ENCODE measurements at regions not wholly inside any gene's neighbourhood (a gene's known extent, or its start where the extent isn't known, plus 50 kb on each side); places are given as distances from the start of the nearest gene placed in this dataset.

GRCh38 chr12:4135919-4136605 lies 137.5 kb upstream of the CCND2 start:
- Mint-ChIP-seq H3K36me3 (peaks cover 10% of the 10 kb centered on the region), H3K4me1 (peaks cover 47% of the 10 kb centered on the region), H3K4me3 (no peak overlapping the region), H3K27ac (peak overlapping the region; percentile 69), H3K9me3 (ENCODE audit: low read depth) (no peaks in the 10 kb centered on the region), H3K27me3 (no peaks in the 10 kb centered on the region)
- ATAC-seq = peak; percentile 69
- CTCF ChIA-PET = interaction anchor here (0.6 to 1.2 kb wide), 2 partner anchors 20 to 29 kb away, joined by 3 to 4 read pairs; no protein-coding TSS in a partner anchor
- DNase-seq = peak; percentile 63

- DNase-seq (peak; percentile 36), ATAC-seq (no peak)
- Mint-ChIP-seq H3K27me3 (peaks cover 3% of the 10 kb centered on the region), H3K27ac (no peak overlapping the region), H3K36me3 (peaks cover 10% of the 10 kb centered on the region), H3K4me1 (peaks cover 34% of the 10 kb centered on the region), H3K9me3 (ENCODE audit: low read depth) (no peaks in the 10 kb centered on the region), H3K4me3 (no peak overlapping the region)
- CTCF ChIA-PET = interaction anchor here (0.8 to 2.0 kb wide), 5 partner anchors 8 to 38 kb away, joined by 3 to 6 read pairs (median 4); no protein-coding TSS in a partner anchor
These were observed 138.9 kb upstream of the CCND2 start for GRCh38 chr12:4134448-4135263.

- peak; percentile 29 for DNase-seq
- Mint-ChIP-seq H3K9me3 (ENCODE audit: low read depth) (no peaks in the 10 kb centered on the region), H3K4me1 (peaks cover 26% of the 10 kb centered on the region), H3K4me3 (no peak overlapping the region), H3K27me3 (peaks cover 3% of the 10 kb centered on the region), H3K36me3 (peaks cover 3% of the 10 kb centered on the region), H3K27ac (no peak overlapping the region)
- ATAC-seq = no peak
- CTCF ChIA-PET = interaction anchor here (0.8 to 2.0 kb wide), 6 partner anchors 9 to 39 kb away, joined by 3 to 6 read pairs (median 4); no protein-coding TSS in a partner anchor
These were observed 139.7 kb upstream of the CCND2 start for GRCh38 chr12:4133636-4134447.

- Mint-ChIP-seq H3K36me3 (peaks cover 3% of the 10 kb centered on the region), H3K27me3 (peaks cover 3% of the 10 kb centered on the region), H3K27ac (no peak overlapping the region), H3K4me1 (peaks cover 24% of the 10 kb centered on the region), H3K4me3 (no peak overlapping the region), H3K9me3 (ENCODE audit: low read depth) (no peaks in the 10 kb centered on the region)
- peak; percentile 16 for DNase-seq
- CTCF ChIA-PET = interaction anchor here (1.3 to 2.0 kb wide), 4 partner anchors 11 to 26 kb away, joined by 4 to 6 read pairs (median 4); no protein-coding TSS in a partner anchor
- ATAC-seq = no peak
These were observed 140.5 kb upstream of the CCND2 start for GRCh38 chr12:4133029-4133428.

GRCh38 chr12:4121506-4122020 lies 152.0 kb upstream of the CCND2 start:
- CTCF ChIA-PET = interaction anchor here (1.2 kb wide), 1 partner anchor 155 kb away, joined by 3 read pairs; no protein-coding TSS in a partner anchor
- Mint-ChIP-seq H3K27me3 (peaks cover 7% of the 10 kb centered on the region), H3K4me1 (peaks cover 45% of the 10 kb centered on the region), H3K9me3 (ENCODE audit: low read depth) (no peaks in the 10 kb centered on the region), H3K36me3 (no peaks in the 10 kb centered on the region), H3K27ac (no peak overlapping the region), H3K4me3 (no peak overlapping the region)
- ATAC-seq (no peak), DNase-seq (peak; percentile 22)

GRCh38 chr12:4120316-4120917 lies 153.1 kb upstream of the CCND2 start:
- H3K9me3 Mint-ChIP-seq (ENCODE audit: low read depth) = no peaks in the 10 kb centered on the region
- peak overlapping the region; percentile 44 for H3K27ac Mint-ChIP-seq
- CTCF ChIA-PET = interaction anchor here (1.0 to 8.7 kb wide), 5 partner anchors 9 to 235 kb away, joined by 3 to 67 read pairs (median 4); no protein-coding TSS in a partner anchor

GRCh38 chr12:4119157-4119761 lies 154.3 kb upstream of the CCND2 start:
- ATAC-seq (peak; percentile 48), DNase-seq (peak; percentile 65)
- peak overlapping the region; percentile 89 for H3K27ac Mint-ChIP-seq
- peaks cover 2% of the 10 kb centered on the region for H3K27me3 Mint-ChIP-seq
- H3K9me3 Mint-ChIP-seq (ENCODE audit: low read depth) = no peaks in the 10 kb centered on the region
- peaks cover 61% of the 10 kb centered on the region for H3K4me1 Mint-ChIP-seq
- H3K36me3 Mint-ChIP-seq = no peaks in the 10 kb centered on the region
- CTCF ChIA-PET = interaction anchor here (1.0 to 8.7 kb wide), 5 partner anchors 10 to 157 kb away, joined by 3 to 67 read pairs (median 6); no protein-coding TSS in a partner anchor
- peak overlapping the region; percentile 59 for H3K4me3 Mint-ChIP-seq

More at GRCh38 chr12:4120316-4120917, 153.1 kb upstream of the CCND2 start:
- H3K36me3 Mint-ChIP-seq = no peaks in the 10 kb centered on the region
- no peak for ATAC-seq
- DNase-seq = peak; percentile 35
- peaks cover 4% of the 10 kb centered on the region for H3K27me3 Mint-ChIP-seq
- peaks cover 53% of the 10 kb centered on the region for H3K4me1 Mint-ChIP-seq
- H3K4me3 Mint-ChIP-seq = no peak overlapping the region

GRCh38 chr12:4118601-4119156 lies 154.9 kb upstream of the CCND2 start:
- Mint-ChIP-seq H3K9me3 (ENCODE audit: low read depth) (no peaks in the 10 kb centered on the region), H3K27ac (peak overlapping the region; percentile 89), H3K4me3 (peak overlapping the region; percentile 59), H3K36me3 (no peaks in the 10 kb centered on the region), H3K4me1 (peaks cover 64% of the 10 kb centered on the region), H3K27me3 (no peaks in the 10 kb centered on the region)
- ATAC-seq (peak; percentile 37), DNase-seq (no peak)
- CTCF ChIA-PET = interaction anchor here (0.8 to 8.7 kb wide), 8 partner anchors 11 to 157 kb away, joined by 3 to 67 read pairs (median 9); no protein-coding TSS in a partner anchor

GRCh38 chr12:4118017-4118510 lies 155.5 kb upstream of the CCND2 start:
- no peaks in the 10 kb centered on the region for H3K36me3 Mint-ChIP-seq
- DNase-seq (peak; percentile 47), ATAC-seq (peak; percentile 30)
- H3K4me3 Mint-ChIP-seq = peak overlapping the region; percentile 59
- H3K27me3 Mint-ChIP-seq = no peaks in the 10 kb centered on the region
- peak overlapping the region; percentile 89 for H3K27ac Mint-ChIP-seq
- H3K9me3 Mint-ChIP-seq (ENCODE audit: low read depth) = no peaks in the 10 kb centered on the region
- peaks cover 70% of the 10 kb centered on the region for H3K4me1 Mint-ChIP-seq
- CTCF ChIA-PET = interaction anchor here (0.8 to 8.7 kb wide), 10 partner anchors 11 to 234 kb away, joined by 3 to 67 read pairs (median 6); no protein-coding TSS in a partner anchor

GRCh38 chr12:4117386-4118016 lies 156.1 kb upstream of the CCND2 start:
- Mint-ChIP-seq H3K27me3 (no peaks in the 10 kb centered on the region), H3K27ac (peak overlapping the region; percentile 89), H3K4me1 (peaks cover 75% of the 10 kb centered on the region), H3K4me3 (peak overlapping the region; percentile 59), H3K9me3 (ENCODE audit: low read depth) (no peaks in the 10 kb centered on the region), H3K36me3 (no peaks in the 10 kb centered on the region)
- CTCF ChIA-PET = interaction anchor here (0.8 to 8.7 kb wide), 10 partner anchors 10 to 234 kb away, joined by 3 to 67 read pairs (median 6); no protein-coding TSS in a partner anchor
- DNase-seq (peak; percentile 18), ATAC-seq (no peak)

Data from activated CD8-positive, alpha-beta memory T cell treated with anti-CD3 and anti-CD28 coated beads, Interleukin-2, amount 10 ng/mL, durations not matched to agents 7 days and 5 days (primary cell).